ENCODE measurements at regions not wholly inside any gene's neighbourhood (a gene's known extent, or its start where the extent isn't known, plus 50 kb on each side); places are given as distances from the start of the nearest gene placed in this dataset.

DNA sequence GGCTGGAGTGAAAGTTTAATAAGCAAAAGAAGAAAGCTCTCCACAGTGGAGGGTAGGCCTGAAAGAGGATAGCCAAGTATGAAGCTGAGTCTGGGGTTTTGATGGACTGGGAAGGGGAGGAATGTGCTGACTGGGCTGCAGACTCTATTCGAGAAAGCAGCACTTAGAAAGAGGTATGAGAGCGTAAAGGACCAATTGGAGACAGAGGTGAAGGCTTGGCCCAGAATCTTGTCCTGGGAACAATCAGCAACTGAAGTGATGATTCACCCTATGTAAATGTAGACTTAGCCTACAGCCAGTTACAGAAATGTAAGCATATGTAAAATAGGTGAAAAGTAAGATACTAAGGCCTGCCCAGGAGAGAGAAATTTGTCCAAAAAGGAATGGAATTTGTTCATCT, 111.2 kb upstream of the HSFY2 start:
- TF ChIP-seq, protein P1, sequence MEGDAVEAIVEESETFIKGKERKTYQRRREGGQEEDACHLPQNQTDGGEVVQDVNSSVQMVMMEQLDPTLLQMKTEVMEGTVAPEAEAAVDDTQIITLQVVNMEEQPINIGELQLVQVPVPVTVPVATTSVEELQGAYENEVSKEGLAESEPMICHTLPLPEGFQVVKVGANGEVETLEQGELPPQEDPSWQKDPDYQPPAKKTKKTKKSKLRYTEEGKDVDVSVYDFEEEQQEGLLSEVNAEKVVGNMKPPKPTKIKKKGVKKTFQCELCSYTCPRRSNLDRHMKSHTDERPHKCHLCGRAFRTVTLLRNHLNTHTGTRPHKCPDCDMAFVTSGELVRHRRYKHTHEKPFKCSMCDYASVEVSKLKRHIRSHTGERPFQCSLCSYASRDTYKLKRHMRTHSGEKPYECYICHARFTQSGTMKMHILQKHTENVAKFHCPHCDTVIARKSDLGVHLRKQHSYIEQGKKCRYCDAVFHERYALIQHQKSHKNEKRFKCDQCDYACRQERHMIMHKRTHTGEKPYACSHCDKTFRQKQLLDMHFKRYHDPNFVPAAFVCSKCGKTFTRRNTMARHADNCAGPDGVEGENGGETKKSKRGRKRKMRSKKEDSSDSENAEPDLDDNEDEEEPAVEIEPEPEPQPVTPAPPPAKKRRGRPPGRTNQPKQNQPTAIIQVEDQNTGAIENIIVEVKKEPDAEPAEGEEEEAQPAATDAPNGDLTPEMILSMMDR (IDR thresholded peaks at IDR 0.05) = no peak
